Suprapubic skin (tissue), 4 donors: ENCODE measurements at regions not wholly inside any gene's neighbourhood (a gene's known extent, or its start where the extent isn't known, plus 50 kb on each side); places are given as distances from the start of the nearest gene placed in this dataset.

Experiments
- DNase-seq, 2 donors: peaks; one replicate each; pipeline ENCODE4 v3.0.0-alpha.2; 2019; ENCODE audit warnings: low spot score in 2 of 2
- H3K27ac ChIP-seq: fragments of 200-600 bp; sonication (generic); one replicate; pipeline ENCODE4 v1.5.1; 2019
- H3K27me3 ChIP-seq: fragments of 200-600 bp; sonication (generic); one replicate; pipeline ENCODE4 v1.5.1; 2019
- H3K36me3 ChIP-seq: fragments of 200-600 bp; sonication (generic); one replicate; pipeline ENCODE4 v1.5.1; 2019
- H3K4me1 ChIP-seq: fragments of 200-600 bp; sonication (generic); one replicate; pipeline ENCODE4 v1.5.1; 2019
- H3K4me3 ChIP-seq: fragments of 200-600 bp; sonication (generic); one replicate; pipeline ENCODE4 v1.5.1; 2019; ENCODE audit warnings: mild to moderate bottlenecking
- H3K9me3 ChIP-seq: fragments of 200-600 bp; sonication (generic); one replicate; pipeline ENCODE4 v1.5.1; 2019
- CTCF ChIP-seq, 2 donors: fragments of 200-600 bp in 1 of 2; fragments of 450-650 bp in 1 of 2; sonication (generic) in 1 of 2; IDR thresholded peaks; one replicate each; pipeline ENCODE4 v1.5.1; 2016 to 2019; ENCODE audit warnings: antibody characterized with exemption in 2 of 2, mild to moderate bottlenecking in 1 of 2, moderate library complexity in 1 of 2
- EP300 ChIP-seq: sonication (generic); formaldehyde crosslinking; IDR thresholded peaks from one replicate; pipeline ENCODE4 v1.6.1; 2017; ENCODE audit warnings: antibody characterized with exemption
- POLR2A ChIP-seq, 2 donors: fragments of 450-650 bp; IDR thresholded peaks; one replicate each; pipeline ENCODE4 v1.6.1; 2017; ENCODE audit warnings: antibody characterized with exemption in 2 of 2, mild to moderate bottlenecking in 2 of 2, moderate library complexity in 2 of 2
- POLR2AphosphoS5 ChIP-seq, 3 donors: sonication (generic); formaldehyde crosslinking; IDR thresholded peaks; one replicate each; pipeline ENCODE4 v1.6.1; 2017; ENCODE audit warnings: antibody characterized with exemption in 3 of 3
- WGBS: methylation state at CpG from one replicate; pipeline ENCODE4 v1.1.5; 2018; 5-methylcytosine and 5-hydroxymethylcytosine counted together

GRCh38 chr13:59178344-59178743, 985.4 kb downstream of the DIAPH3 start:
- TF ChIP-seq CTCF (IDR thresholded peaks at IDR 0.05), result no peak
- TF ChIP-seq POLR2A (IDR thresholded peaks at IDR 0.05), result no peak
- TF ChIP-seq POLR2AphosphoS5 (IDR thresholded peaks at IDR 0.05), result no peak
- no peak for TF ChIP-seq EP300
- Histone ChIP-seq H3K4me1 (no peaks in the 10 kb centered on the region), H3K9me3 (no peaks in the 10 kb centered on the region), H3K4me3 (no peak overlapping the region), H3K27ac (no peak overlapping the region), H3K36me3 (no peaks in the 10 kb centered on the region), H3K27me3 (no peaks in the 10 kb centered on the region)
- WGBS, result 87% methylated on average over 2 of the region's 2 CpGs
- DNase-seq, result no peak

- WGBS, result 76% methylated on average over 4 of the region's 4 CpGs
- H3K27ac ChIP-seq, result no peak overlapping the region
- TF ChIP-seq EP300, result no peak
- no peak for TF ChIP-seq CTCF (IDR thresholded peaks at IDR 0.05)
- TF ChIP-seq POLR2AphosphoS5 (IDR thresholded peaks at IDR 0.05), result no peak
- no peak for TF ChIP-seq POLR2A (IDR thresholded peaks at IDR 0.05)
- no peaks in the 10 kb centered on the region for H3K27me3 ChIP-seq
- DNase-seq, result no peak
- no peaks in the 10 kb centered on the region for H3K9me3 ChIP-seq
- no peak overlapping the region for H3K4me3 ChIP-seq
- no peaks in the 10 kb centered on the region for H3K36me3 ChIP-seq
- no peaks in the 10 kb centered on the region for H3K4me1 ChIP-seq
Measured at GRCh38 chr13:59182241-59182640, 981.5 kb downstream of the DIAPH3 start.

- WGBS, result 45% methylated on average over 1 of the region's 1 CpG
- DNase-seq, result no peak
- no peaks in the 10 kb centered on the region for H3K36me3 ChIP-seq
- H3K4me3 ChIP-seq, result no peak overlapping the region
- TF ChIP-seq POLR2AphosphoS5 (IDR thresholded peaks at IDR 0.05), result no peak
- no peak for TF ChIP-seq POLR2A (IDR thresholded peaks at IDR 0.05)
- no peak for TF ChIP-seq CTCF (IDR thresholded peaks at IDR 0.05)
- no peak for TF ChIP-seq EP300
- no peak overlapping the region for H3K27ac ChIP-seq
- H3K4me1 ChIP-seq, result no peaks in the 10 kb centered on the region
- H3K27me3 ChIP-seq, result no peaks in the 10 kb centered on the region
- H3K9me3 ChIP-seq, result no peaks in the 10 kb centered on the region
Measured at GRCh38 chr13:59197397-59197796, 966.3 kb downstream of the DIAPH3 start.

- WGBS, result 54% methylated on average over 2 of the region's 2 CpGs
- no peaks in the 10 kb centered on the region for H3K36me3 ChIP-seq
- no peak overlapping the region for H3K27ac ChIP-seq
- H3K9me3 ChIP-seq, result no peaks in the 10 kb centered on the region
- no peak for DNase-seq
- H3K4me1 ChIP-seq, result no peaks in the 10 kb centered on the region
- no peak for TF ChIP-seq POLR2AphosphoS5 (IDR thresholded peaks at IDR 0.05)
- no peak for TF ChIP-seq POLR2A (IDR thresholded peaks at IDR 0.05)
- TF ChIP-seq EP300, result no peak
- TF ChIP-seq CTCF (IDR thresholded peaks at IDR 0.05), result no peak
- no peak overlapping the region for H3K4me3 ChIP-seq
- no peaks in the 10 kb centered on the region for H3K27me3 ChIP-seq
Measured at GRCh38 chr13:59201841-59202240, 961.9 kb downstream of the DIAPH3 start.

- 68% methylated on average over 6 of the region's 6 CpGs for WGBS
- Histone ChIP-seq H3K27me3 (no peaks in the 10 kb centered on the region), H3K4me3 (no peak overlapping the region), H3K4me1 (no peaks in the 10 kb centered on the region), H3K36me3 (no peaks in the 10 kb centered on the region), H3K27ac (no peak overlapping the region), H3K9me3 (no peaks in the 10 kb centered on the region)
- DNase-seq, result no peak
- TF ChIP-seq POLR2A (IDR thresholded peaks at IDR 0.05), result no peak
- no peak for TF ChIP-seq EP300
- TF ChIP-seq POLR2AphosphoS5 (IDR thresholded peaks at IDR 0.05), result no peak
- TF ChIP-seq CTCF (IDR thresholded peaks at IDR 0.05), result no peak
Measured at GRCh38 chr13:59203855-59204254, 959.9 kb downstream of the DIAPH3 start.
